Smooth muscle cell (in vitro differentiated cells): ENCODE measurements at regions not wholly inside any gene's neighbourhood (a gene's known extent, or its start where the extent isn't known, plus 50 kb on each side); places are given as distances from the start of the nearest gene placed in this dataset.
A peak's percentile ranks its signal among the peaks of the same experiment; 100 is the strongest.

Experiments used
- DNase-seq: peaks from one replicate; lab custom pipeline; 2025; ENCODE audit not compliant: unreplicated experiment; lab: John Stamatoyannopoulos, UW
- H2AFZ ChIP-seq: fragments of 200-600 bp; sonication (generic); 2 replicates; pipeline ENCODE4 v1.6.0; 2016; ENCODE audit warnings: antibody characterized with exemption, low read depth, mild to moderate bottlenecking
- H3F3A ChIP-seq: fragments of 200-600 bp; sonication (generic); 2 replicates; pipeline ENCODE4 v1.6.0; 2017; ENCODE audit warnings: antibody characterized with exemption, low read depth
- H3K27ac ChIP-seq: fragments of 200-600 bp; sonication (generic); 2 replicates; pipeline ENCODE4 v1.5.1; 2016; ENCODE audit warnings: low read depth, mild to moderate bottlenecking
- H3K27me3 ChIP-seq: fragments of 200-600 bp; sonication (generic); 2 replicates; pipeline ENCODE4 v1.6.1; 2016; ENCODE audit warnings: low read depth, mild to moderate bottlenecking
- H3K36me3 ChIP-seq: fragments of 200-600 bp; sonication (generic); 2 replicates; pipeline ENCODE4 v1.5.1; 2016; ENCODE audit warnings: low read depth
- H3K4me1 ChIP-seq: fragments of 200-600 bp; sonication (generic); 2 replicates; pipeline ENCODE4 v1.5.1; 2016; ENCODE audit warnings: low read depth
- H3K4me2 ChIP-seq: fragments of 200-600 bp; sonication (generic); 2 replicates; pipeline ENCODE4 v1.6.0; 2016; ENCODE audit warnings: mild to moderate bottlenecking
- H3K4me3 ChIP-seq: fragments of 200-600 bp; sonication (generic); 2 replicates; pipeline ENCODE4 v1.5.1; 2016; ENCODE audit warnings: mild to moderate bottlenecking
- H3K79me2 ChIP-seq: fragments of 200-600 bp; sonication (generic); 2 replicates; pipeline ENCODE4 v1.6.0; 2016; ENCODE audit warnings: low read depth, mild to moderate bottlenecking
- H3K9ac ChIP-seq: fragments of 200-600 bp; sonication (generic); 2 replicates; pipeline ENCODE4 v1.6.0; 2016; ENCODE audit warnings: low read depth
- H3K9me3 ChIP-seq: fragments of 200-600 bp; sonication (generic); replicated peaks from 2 replicates; pipeline ENCODE4 v1.5.1; 2016; ENCODE audit warnings: low read depth
- H4K20me1 ChIP-seq: fragments of 200-600 bp; sonication (generic); 2 replicates; pipeline ENCODE4 v1.6.0; 2016; ENCODE audit warnings: low read depth
- WGBS: methylation state at CpG from one replicate; pipeline ENCODE4 v1.1.7; 2016; ENCODE audit warnings: low lambda C conversion rate; 5-methylcytosine and 5-hydroxymethylcytosine counted together
- TF ChIP-seq, protein P1 (sequence below): fragments of 200-600 bp; sonication (generic); IDR thresholded peaks from 2 replicates; pipeline ENCODE4 v1.5.1; 2017; ENCODE audit warnings: borderline replicate concordance, mild to moderate bottlenecking, antibody characterized with exemption; ENCODE audit not compliant: insufficient read depth, poor library complexity, severe bottlenecking

DNA sequence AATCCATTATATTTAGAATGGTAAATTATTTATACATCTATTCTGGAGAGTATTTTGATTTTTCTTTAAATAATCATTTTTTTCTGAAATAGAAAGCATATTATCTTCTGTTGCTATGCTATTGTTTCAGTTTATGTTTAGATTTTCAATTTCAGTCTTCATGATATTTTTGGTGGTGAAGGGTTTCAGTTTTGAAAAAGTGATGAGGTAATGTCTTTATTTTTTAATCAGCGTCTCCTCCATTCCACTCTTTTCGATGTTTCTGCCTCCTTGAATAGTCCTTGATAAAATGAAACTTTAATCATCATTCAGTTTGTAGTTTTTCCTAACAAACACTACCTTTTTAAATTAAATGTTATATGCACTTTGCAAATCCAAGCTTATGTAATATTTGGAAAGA lies 428.6 kb downstream of the PTPRC start:
- Histone ChIP-seq H2AFZ (no peak overlapping the region), H4K20me1 (no peaks in the 10 kb centered on the region), H3K79me2 (no peaks in the 10 kb centered on the region), H3K27ac (no peak overlapping the region), H3K27me3 (no peaks in the 10 kb centered on the region), H3F3A (no peaks in the 10 kb centered on the region), H3K4me1 (peaks cover 2% of the 10 kb centered on the region), H3K9me3 (no peaks in the 10 kb centered on the region), H3K4me2 (no peak overlapping the region), H3K9ac (no peak overlapping the region), H3K36me3 (no peaks in the 10 kb centered on the region), H3K4me3 (no peak overlapping the region)
- WGBS: 98% methylated on average over 2 of the region's 2 CpGs
- TF ChIP-seq, protein P1, sequence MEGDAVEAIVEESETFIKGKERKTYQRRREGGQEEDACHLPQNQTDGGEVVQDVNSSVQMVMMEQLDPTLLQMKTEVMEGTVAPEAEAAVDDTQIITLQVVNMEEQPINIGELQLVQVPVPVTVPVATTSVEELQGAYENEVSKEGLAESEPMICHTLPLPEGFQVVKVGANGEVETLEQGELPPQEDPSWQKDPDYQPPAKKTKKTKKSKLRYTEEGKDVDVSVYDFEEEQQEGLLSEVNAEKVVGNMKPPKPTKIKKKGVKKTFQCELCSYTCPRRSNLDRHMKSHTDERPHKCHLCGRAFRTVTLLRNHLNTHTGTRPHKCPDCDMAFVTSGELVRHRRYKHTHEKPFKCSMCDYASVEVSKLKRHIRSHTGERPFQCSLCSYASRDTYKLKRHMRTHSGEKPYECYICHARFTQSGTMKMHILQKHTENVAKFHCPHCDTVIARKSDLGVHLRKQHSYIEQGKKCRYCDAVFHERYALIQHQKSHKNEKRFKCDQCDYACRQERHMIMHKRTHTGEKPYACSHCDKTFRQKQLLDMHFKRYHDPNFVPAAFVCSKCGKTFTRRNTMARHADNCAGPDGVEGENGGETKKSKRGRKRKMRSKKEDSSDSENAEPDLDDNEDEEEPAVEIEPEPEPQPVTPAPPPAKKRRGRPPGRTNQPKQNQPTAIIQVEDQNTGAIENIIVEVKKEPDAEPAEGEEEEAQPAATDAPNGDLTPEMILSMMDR: no peak
- no peak for DNase-seq

DNA sequence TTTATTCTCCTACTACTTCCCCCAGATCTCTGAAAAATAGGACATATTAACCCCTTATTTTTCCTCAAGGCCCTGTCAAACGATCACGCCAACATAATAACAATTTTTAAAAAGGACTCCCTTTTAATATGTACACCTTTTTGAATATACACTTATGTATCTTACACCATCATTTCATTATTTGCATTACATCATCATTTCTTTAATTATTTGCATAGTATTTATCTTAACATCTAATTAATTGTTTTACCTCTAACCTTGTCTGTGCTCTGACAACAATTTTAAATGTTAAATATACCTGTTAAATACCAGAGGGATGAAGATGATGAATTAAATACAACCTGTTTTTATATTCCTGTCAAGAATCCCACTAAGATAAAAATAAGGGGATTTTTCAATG lies 432.2 kb downstream of the PTPRC start:
- Histone ChIP-seq H3K36me3 (no peaks in the 10 kb centered on the region), H3K9ac (no peak overlapping the region), H3F3A (no peaks in the 10 kb centered on the region), H3K27ac (no peak overlapping the region), H3K4me2 (no peak overlapping the region), H3K4me3 (no peak overlapping the region), H3K9me3 (no peaks in the 10 kb centered on the region), H3K27me3 (no peaks in the 10 kb centered on the region), H2AFZ (no peak overlapping the region), H4K20me1 (no peaks in the 10 kb centered on the region), H3K79me2 (no peaks in the 10 kb centered on the region), H3K4me1 (no peaks in the 10 kb centered on the region)
- TF ChIP-seq, protein P1: no peak
- no peak for DNase-seq
- WGBS: 94% methylated on average over 2 of the region's 2 CpGs

DNA sequence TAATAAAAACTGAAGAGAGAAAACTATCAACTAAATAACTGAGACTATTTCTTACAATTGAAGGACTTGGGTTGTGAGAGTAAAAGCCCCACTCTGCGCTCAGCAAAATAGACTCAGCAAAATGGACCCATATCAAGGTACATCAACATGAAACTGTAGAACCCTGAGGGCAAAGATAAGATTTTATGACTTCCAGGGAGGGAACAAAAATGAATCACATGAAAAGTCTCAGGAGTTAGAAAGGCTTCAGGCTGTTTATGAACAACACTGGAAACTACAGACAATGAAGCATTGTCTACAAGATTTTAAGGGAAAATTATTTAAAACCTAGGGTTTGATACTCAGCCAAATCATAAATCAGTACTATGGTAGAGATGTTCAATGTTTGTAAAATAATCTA lies 434.3 kb downstream of the PTPRC start:
- Histone ChIP-seq H3K9me3 (no peaks in the 10 kb centered on the region), H3K36me3 (no peaks in the 10 kb centered on the region), H3F3A (no peaks in the 10 kb centered on the region), H3K79me2 (no peaks in the 10 kb centered on the region), H2AFZ (peak overlapping the region; percentile 2), H4K20me1 (no peaks in the 10 kb centered on the region), H3K4me3 (no peak overlapping the region), H3K4me1 (no peaks in the 10 kb centered on the region), H3K27ac (no peak overlapping the region), H3K9ac (no peak overlapping the region), H3K4me2 (no peak overlapping the region), H3K27me3 (no peaks in the 10 kb centered on the region)
- 90% methylated on average over 1 of the region's 1 CpG for WGBS
- no peak for DNase-seq
- TF ChIP-seq, protein P1: no peak

DNA sequence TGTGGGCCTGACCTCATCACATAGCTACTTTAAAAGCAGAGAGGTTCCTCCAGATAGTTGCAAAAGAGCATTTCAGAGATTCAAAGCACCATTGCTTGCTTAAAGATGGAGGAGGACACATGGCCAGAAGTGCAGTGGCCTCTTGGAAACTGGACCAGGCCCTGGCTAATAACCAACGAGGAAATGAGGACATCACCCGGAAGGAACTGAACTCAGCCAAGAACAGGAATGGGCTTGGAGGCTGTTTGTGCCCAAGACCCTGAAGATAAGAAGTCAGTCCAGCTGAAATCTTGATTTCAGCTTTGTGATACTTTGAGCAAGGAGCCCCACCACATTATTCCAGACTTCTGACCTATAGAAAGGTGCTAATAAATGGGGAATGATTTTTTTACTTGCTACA lies 437.0 kb downstream of the PTPRC start:
- H3K27me3 ChIP-seq: no peaks in the 10 kb centered on the region
- TF ChIP-seq, protein P1: no peak
- no peak overlapping the region for H3K27ac ChIP-seq
- H3K4me2 ChIP-seq: no peak overlapping the region
- H3K4me3 ChIP-seq: no peak overlapping the region
- H3K4me1 ChIP-seq: no peaks in the 10 kb centered on the region
- no peaks in the 10 kb centered on the region for H4K20me1 ChIP-seq
- peaks cover 3% of the 10 kb centered on the region for H3F3A ChIP-seq
- H3K79me2 ChIP-seq: no peaks in the 10 kb centered on the region
- no peak overlapping the region for H2AFZ ChIP-seq
- WGBS: 92% methylated on average over 2 of the region's 2 CpGs
- no peak for DNase-seq
- no peak overlapping the region for H3K9ac ChIP-seq
- H3K36me3 ChIP-seq: no peaks in the 10 kb centered on the region
- H3K9me3 ChIP-seq: no peaks in the 10 kb centered on the region
